DND-41 (cell line): ENCODE measurements at regions not wholly inside any gene's neighbourhood (a gene's known extent, or its start where the extent isn't known, plus 50 kb on each side); places are given as distances from the start of the nearest gene placed in this dataset.

Source experiments
- CTCF ChIP-seq: IDR thresholded peaks from 2 replicates; pipeline ENCODE4 v1.5.1; 2012; ENCODE audit warnings: borderline replicate concordance, low read length, moderate library complexity, mild to moderate bottlenecking; ENCODE audit not compliant: poor library complexity, severe bottlenecking; ENCODE audit errors: extremely low read depth
- EZH2 ChIP-seq: IDR thresholded peaks from 3 replicates; pipeline ENCODE4 v1.6.1; 2012; ENCODE audit warnings: borderline replicate concordance, low read depth, mild to moderate bottlenecking, moderate library complexity, low read length, inconsistent platforms; ENCODE audit not compliant: severe bottlenecking

DNA sequence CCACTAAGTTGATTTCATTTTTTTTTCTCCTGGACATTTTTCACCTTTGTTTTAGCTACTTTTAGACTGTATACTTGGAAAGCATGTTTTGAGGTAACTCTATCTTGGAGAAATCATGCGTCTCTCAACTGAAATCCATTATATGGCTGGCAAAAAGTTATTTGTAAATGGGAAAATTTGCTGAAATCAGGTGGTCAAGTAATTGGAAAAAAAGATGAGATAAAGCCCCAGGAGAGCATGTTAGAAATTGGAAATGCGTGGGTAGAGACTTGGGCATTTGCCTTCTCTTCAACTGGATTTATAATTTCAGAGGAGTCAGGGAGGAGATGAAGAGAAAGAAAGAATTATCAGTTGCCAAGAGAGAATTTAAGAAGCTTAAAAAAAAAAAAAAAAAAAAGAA lies 217.1 kb upstream of the MAP3K7 start:
- TF ChIP-seq CTCF, result no peak
- no peak for TF ChIP-seq EZH2
